ENCODE measurements at regions not wholly inside any gene's neighbourhood (a gene's known extent, or its start where the extent isn't known, plus 50 kb on each side); places are given as distances from the start of the nearest gene placed in this dataset.

DNA sequence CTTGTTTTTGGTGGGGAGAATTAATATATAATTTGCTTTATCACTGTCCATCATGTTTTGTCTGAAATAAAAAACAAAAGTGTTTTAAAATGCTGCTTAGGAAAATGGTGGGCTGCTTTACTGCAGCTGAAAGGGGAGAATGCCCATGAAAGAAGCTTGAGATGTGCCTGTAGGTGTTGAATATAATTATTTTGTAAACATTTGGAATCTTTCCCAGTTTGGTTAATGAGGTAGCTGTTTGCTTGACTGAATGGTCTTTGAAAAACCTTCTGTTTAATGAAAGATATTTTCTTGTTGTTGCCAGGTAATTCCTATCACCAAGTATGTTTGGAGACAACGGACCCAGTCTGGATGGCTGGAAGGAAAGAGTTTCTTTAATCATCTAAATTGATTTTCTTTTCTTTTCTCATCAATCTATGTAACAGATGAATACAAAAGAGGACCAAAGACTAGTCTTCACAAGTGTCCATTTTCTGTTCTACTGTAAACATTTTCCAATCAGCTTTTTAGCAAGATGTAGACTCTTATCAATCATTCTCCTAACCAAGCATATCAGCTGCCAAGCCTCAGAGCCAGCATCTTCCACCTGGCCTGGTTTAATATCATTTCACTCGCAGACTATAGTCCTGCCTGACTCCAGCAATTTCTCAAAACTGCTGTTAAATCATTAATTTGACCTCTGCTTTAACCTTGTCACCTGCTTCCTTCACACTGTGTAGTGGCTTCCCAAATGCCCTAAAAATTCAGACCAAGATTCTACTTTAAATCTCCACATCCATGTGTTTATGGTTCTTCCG lies 441.2 kb upstream of the CHD1 start:
- Histone ChIP-seq H3K27ac (ENCODE audit: low read depth, low read length) (no peak overlapping the region), H3K36me3 (ENCODE audit: control insufficient read depth in 1 of 2, insufficient read depth in 2 of 2, low read length in 2 of 2) (no peaks in the 10 kb centered on the region), H3K9me3 (ENCODE audit: control insufficient read depth in 1 of 2, insufficient read depth in 1 of 2, low read depth in 1 of 2, low read length in 2 of 2) (no peaks in the 10 kb centered on the region), H3K79me2 (ENCODE audit: insufficient read depth, low read length) (no peaks in the 10 kb centered on the region), H3K27me3 (ENCODE audit: insufficient read depth, low read length) (no peaks in the 10 kb centered on the region), H3K4me3 (replicated peaks in 1 of 2; ENCODE audit: low read depth in 1 of 2, low read length in 2 of 2) (no peak overlapping the region), H3K4me2 (ENCODE audit: low read length) (no peak overlapping the region), H2AFZ (ENCODE audit: low read depth, low read length, poor library complexity, severe bottlenecking) (no peak overlapping the region), H3K4me1 (ENCODE audit: control insufficient read depth in 1 of 2, insufficient read depth in 2 of 2, low read length in 2 of 2) (no peaks in the 10 kb centered on the region), H4K20me1 (ENCODE audit: insufficient read depth) (no peaks in the 10 kb centered on the region), H3K9ac (ENCODE audit: low read length) (no peak overlapping the region), H3K9me2 (ENCODE audit: insufficient read depth) (no peaks in the 10 kb centered on the region)
- BruUV-seq (replicated peaks): no TSS peak
- RAD21 ChIA-PET (ENCODE audit: low non-redundant PET in 1 of 2, low total read pairs in 2 of 2, uncharacterized antibody in 2 of 2, unreplicated experiment in 2 of 2): no interaction called here
- CTCF ChIA-PET: no interaction called here
- TF ChIP-seq JUND (IDR thresholded peaks at IDR 0.05) (no peak), ZFX (IDR thresholded peaks at IDR 0.05) (no peak), CBX3 (IDR thresholded peaks at IDR 0.05; ENCODE audit: low read depth) (no peak), YY1 (IDR thresholded peaks at IDR 0.05; ENCODE audit: extremely low read depth, insufficient replicate concordance, low read depth, low read length) (no peak), EZH2phosphoT487 (IDR thresholded peaks at IDR 0.05; ENCODE audit: borderline replicate concordance) (no peak), POLR2A (IDR thresholded peaks at IDR 0.05; ENCODE audit: borderline replicate concordance, extremely low read depth, insufficient read depth, insufficient read length) (no peak)
- TF ChIP-seq, protein P1, sequence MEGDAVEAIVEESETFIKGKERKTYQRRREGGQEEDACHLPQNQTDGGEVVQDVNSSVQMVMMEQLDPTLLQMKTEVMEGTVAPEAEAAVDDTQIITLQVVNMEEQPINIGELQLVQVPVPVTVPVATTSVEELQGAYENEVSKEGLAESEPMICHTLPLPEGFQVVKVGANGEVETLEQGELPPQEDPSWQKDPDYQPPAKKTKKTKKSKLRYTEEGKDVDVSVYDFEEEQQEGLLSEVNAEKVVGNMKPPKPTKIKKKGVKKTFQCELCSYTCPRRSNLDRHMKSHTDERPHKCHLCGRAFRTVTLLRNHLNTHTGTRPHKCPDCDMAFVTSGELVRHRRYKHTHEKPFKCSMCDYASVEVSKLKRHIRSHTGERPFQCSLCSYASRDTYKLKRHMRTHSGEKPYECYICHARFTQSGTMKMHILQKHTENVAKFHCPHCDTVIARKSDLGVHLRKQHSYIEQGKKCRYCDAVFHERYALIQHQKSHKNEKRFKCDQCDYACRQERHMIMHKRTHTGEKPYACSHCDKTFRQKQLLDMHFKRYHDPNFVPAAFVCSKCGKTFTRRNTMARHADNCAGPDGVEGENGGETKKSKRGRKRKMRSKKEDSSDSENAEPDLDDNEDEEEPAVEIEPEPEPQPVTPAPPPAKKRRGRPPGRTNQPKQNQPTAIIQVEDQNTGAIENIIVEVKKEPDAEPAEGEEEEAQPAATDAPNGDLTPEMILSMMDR (IDR thresholded peaks at IDR 0.05 in 2 of 3, conservative IDR thresholded peaks at IDR 0.05 in 1 of 3; ENCODE audit: borderline replicate concordance in 1 of 3, insufficient read depth in 1 of 3, low read depth in 2 of 3, low read length in 2 of 3): no peak
- TF ChIP-seq, protein P2, sequence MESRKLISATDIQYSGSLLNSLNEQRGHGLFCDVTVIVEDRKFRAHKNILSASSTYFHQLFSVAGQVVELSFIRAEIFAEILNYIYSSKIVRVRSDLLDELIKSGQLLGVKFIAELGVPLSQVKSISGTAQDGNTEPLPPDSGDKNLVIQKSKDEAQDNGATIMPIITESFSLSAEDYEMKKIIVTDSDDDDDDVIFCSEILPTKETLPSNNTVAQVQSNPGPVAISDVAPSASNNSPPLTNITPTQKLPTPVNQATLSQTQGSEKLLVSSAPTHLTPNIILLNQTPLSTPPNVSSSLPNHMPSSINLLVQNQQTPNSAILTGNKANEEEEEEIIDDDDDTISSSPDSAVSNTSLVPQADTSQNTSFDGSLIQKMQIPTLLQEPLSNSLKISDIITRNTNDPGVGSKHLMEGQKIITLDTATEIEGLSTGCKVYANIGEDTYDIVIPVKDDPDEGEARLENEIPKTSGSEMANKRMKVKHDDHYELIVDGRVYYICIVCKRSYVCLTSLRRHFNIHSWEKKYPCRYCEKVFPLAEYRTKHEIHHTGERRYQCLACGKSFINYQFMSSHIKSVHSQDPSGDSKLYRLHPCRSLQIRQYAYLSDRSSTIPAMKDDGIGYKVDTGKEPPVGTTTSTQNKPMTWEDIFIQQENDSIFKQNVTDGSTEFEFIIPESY (IDR thresholded peaks at IDR 0.05; ENCODE audit: extremely low read depth, insufficient replicate concordance, low read length): no peak
- ATAC-seq: no peak
- POLR2A ChIA-PET: no interaction called here
- no peak for DNase-seq (ENCODE audit: low read depth, low spot score)
- intact Hi-C loops (cut with micrococcal nuclease): no loop called here
